ENCODE measurements at regions not wholly inside any gene's neighbourhood (a gene's known extent, or its start where the extent isn't known, plus 50 kb on each side); places are given as distances from the start of the nearest gene placed in this dataset.

- no TSS peak for BruUV-seq (replicated peaks)
- no peak for DNase-seq
- intact Hi-C loops (cut with micrococcal nuclease; ENCODE audit: unreplicated experiment): no loop called here
- Histone ChIP-seq H3K4me2 (no peak overlapping the region), H3K27me3 (ENCODE audit: insufficient read depth, low read depth) (peaks cover 51% of the 10 kb centered on the region), H3K9me2 (ENCODE audit: insufficient read depth) (no peaks in the 10 kb centered on the region), H3F3A (ENCODE audit: insufficient read depth, low read depth) (no peaks in the 10 kb centered on the region), H4K20me1 (ENCODE audit: insufficient read depth) (no peaks in the 10 kb centered on the region), H3K79me2 (ENCODE audit: low read depth) (no peaks in the 10 kb centered on the region), H2AFZ (no peak overlapping the region), H3K36me3 (ENCODE audit: low read depth) (no peaks in the 10 kb centered on the region), H3K4me3 (no peak overlapping the region), H3K9me3 (ENCODE audit: insufficient read depth, low read depth) (no peaks in the 10 kb centered on the region), H3K4me1 (replicated peaks; ENCODE audit: insufficient read depth) (no peaks in the 10 kb centered on the region), H3K27ac (no peak overlapping the region)
- ChIA-PET POLR2A (ENCODE audit: unreplicated experiment) (no interaction called here), CTCF (no interaction called here)
- TF ChIP-seq EZH2 (IDR thresholded peaks at IDR 0.05; ENCODE audit: low read depth) (no peak), CTCF (conservative IDR thresholded peaks at IDR 0.05) (no peak)
Observed at GRCh38 chr12:112705037-112705632, 86.4 kb upstream of the RPH3A start.

- DNase-seq: no peak
- no peak overlapping the region for H3K4me3 ChIP-seq
- H3K4me2 ChIP-seq: no peak overlapping the region
- TF ChIP-seq CTCF (conservative IDR thresholded peaks at IDR 0.05): no peak
- no peak for TF ChIP-seq EZH2 (IDR thresholded peaks at IDR 0.05; ENCODE audit: low read depth)
- H3K27me3 ChIP-seq (ENCODE audit: insufficient read depth, low read depth): peaks cover 67% of the 10 kb centered on the region
- H3K36me3 ChIP-seq (ENCODE audit: low read depth): no peaks in the 10 kb centered on the region
- CTCF ChIA-PET: no interaction called here
- H2AFZ ChIP-seq: no peak overlapping the region
- no peaks in the 10 kb centered on the region for H3K9me3 ChIP-seq (ENCODE audit: insufficient read depth, low read depth)
- H3K27ac ChIP-seq: no peak overlapping the region
- no peaks in the 10 kb centered on the region for H4K20me1 ChIP-seq (ENCODE audit: insufficient read depth)
- no TSS peak for BruUV-seq (replicated peaks)
- no peaks in the 10 kb centered on the region for H3K79me2 ChIP-seq (ENCODE audit: low read depth)
- no peaks in the 10 kb centered on the region for H3F3A ChIP-seq (ENCODE audit: insufficient read depth, low read depth)
- intact Hi-C loops (cut with micrococcal nuclease; ENCODE audit: unreplicated experiment): no loop called here
- H3K9me2 ChIP-seq (ENCODE audit: insufficient read depth): no peaks in the 10 kb centered on the region
- POLR2A ChIA-PET (ENCODE audit: unreplicated experiment): no interaction called here
- H3K4me1 ChIP-seq (replicated peaks; ENCODE audit: insufficient read depth): no peaks in the 10 kb centered on the region
Observed at GRCh38 chr12:112710414-112710813, 81.1 kb upstream of the RPH3A start.

- H3K36me3 ChIP-seq (ENCODE audit: low read depth): no peaks in the 10 kb centered on the region
- H3F3A ChIP-seq (ENCODE audit: insufficient read depth, low read depth): no peaks in the 10 kb centered on the region
- intact Hi-C loops (cut with micrococcal nuclease; ENCODE audit: unreplicated experiment): no loop called here
- DNase-seq: no peak
- no peaks in the 10 kb centered on the region for H3K9me3 ChIP-seq (ENCODE audit: insufficient read depth, low read depth)
- no peak overlapping the region for H3K4me3 ChIP-seq
- ChIA-PET POLR2A (ENCODE audit: unreplicated experiment) (no interaction called here), CTCF (no interaction called here)
- H3K9me2 ChIP-seq (ENCODE audit: insufficient read depth): no peaks in the 10 kb centered on the region
- no peak overlapping the region for H2AFZ ChIP-seq
- no peak for TF ChIP-seq CTCF (conservative IDR thresholded peaks at IDR 0.05)
- TF ChIP-seq EZH2 (IDR thresholded peaks at IDR 0.05; ENCODE audit: low read depth): no peak
- peaks cover 66% of the 10 kb centered on the region for H3K27me3 ChIP-seq (ENCODE audit: insufficient read depth, low read depth)
- no peaks in the 10 kb centered on the region for H4K20me1 ChIP-seq (ENCODE audit: insufficient read depth)
- H3K4me2 ChIP-seq: no peak overlapping the region
- BruUV-seq (replicated peaks): no TSS peak
- no peak overlapping the region for H3K27ac ChIP-seq
- H3K4me1 ChIP-seq (replicated peaks; ENCODE audit: insufficient read depth): no peaks in the 10 kb centered on the region
- H3K79me2 ChIP-seq (ENCODE audit: low read depth): no peaks in the 10 kb centered on the region
Observed at GRCh38 chr12:112711026-112711425, 80.5 kb upstream of the RPH3A start.

All from PC-9 (cell line).